ENCODE measurements at regions not wholly inside any gene's neighbourhood (a gene's known extent, or its start where the extent isn't known, plus 50 kb on each side); places are given as distances from the start of the nearest gene placed in this dataset.

DNA sequence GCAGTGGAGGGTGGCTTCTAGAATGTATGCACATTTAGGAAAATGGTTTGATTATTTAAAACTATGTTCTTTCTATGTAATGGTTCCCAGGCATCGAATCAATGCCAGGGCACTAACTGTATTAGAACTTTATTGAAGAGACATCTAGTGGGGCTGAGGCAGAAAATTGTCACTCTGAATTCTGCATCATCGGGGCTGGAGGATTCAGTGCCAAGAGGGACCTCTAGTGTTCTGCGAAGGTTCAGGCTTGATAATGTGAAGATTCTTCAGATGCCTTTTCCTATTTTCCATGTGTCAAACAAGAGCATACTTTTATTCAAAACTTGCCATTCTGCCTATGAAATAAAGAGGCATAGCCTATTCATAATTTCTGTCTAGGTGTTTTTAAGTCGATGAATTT is 146.3 kb downstream of the CAND1 start:
- Histone ChIP-seq H3K9ac (ENCODE audit: low read depth, low read length) (no peak overlapping the region), H4K20me1 (ENCODE audit: insufficient read depth, low read length) (no peaks in the 10 kb centered on the region), H4K91ac (ENCODE audit: insufficient read depth, low read depth, low read length) (no peak overlapping the region), H3K4me1 (ENCODE audit: control insufficient read depth, insufficient read depth, low read length) (peaks cover 2% of the 10 kb centered on the region; the same call in 1 of the 2 replicates), H3K4me3 (ENCODE audit: insufficient read depth, low read depth, low read length) (no peak overlapping the region), H3K36me3 (ENCODE audit: control insufficient read depth, insufficient read depth, low read length) (no peaks in the 10 kb centered on the region), H2AFZ (replicated peaks; ENCODE audit: low read length, poor library complexity) (no peak overlapping the region), H4K8ac (ENCODE audit: low read depth in 2 of 2, low read length in 2 of 2) (no peak overlapping the region), H4K5ac (ENCODE audit: low read depth, low read length) (no peak overlapping the region), H2BK20ac (ENCODE audit: low read depth, low read length) (no peak overlapping the region), H3K18ac (ENCODE audit: low read depth, low read length) (no peak overlapping the region), H3K56ac (ENCODE audit: extremely low read depth, insufficient read depth, low read length) (no peak overlapping the region), H3K9me3 (ENCODE audit: control insufficient read depth, insufficient read depth, low read length) (no peaks in the 10 kb centered on the region), H2AK9ac (replicated peaks; ENCODE audit: low read depth, low read length, poor library complexity) (no peak overlapping the region), H3K27me3 (ENCODE audit: control insufficient read depth, insufficient read depth, low read length) (no peaks in the 10 kb centered on the region; the same call in 1 of the 2 replicates), H3K14ac (replicated peaks; ENCODE audit: low read depth, low read length) (no peak overlapping the region), H3K79me1 (ENCODE audit: low read depth in 1 of 2, low read length in 2 of 2) (no peaks in the 10 kb centered on the region), H2BK5ac (ENCODE audit: low read depth, low read length, poor library complexity, severe bottlenecking) (no peak overlapping the region), H3K23ac (ENCODE audit: low read depth, low read length) (no peak overlapping the region), H2BK15ac (ENCODE audit: low read depth, low read length) (no peak overlapping the region), H3K27ac (ENCODE audit: insufficient read depth, low read length) (no peak overlapping the region), H3K4ac (ENCODE audit: low read depth, low read length) (no peak overlapping the region), H3K4me2 (ENCODE audit: low read depth, low read length) (no peak overlapping the region), H3K9me1 (ENCODE audit: insufficient read depth, low read length) (no peaks in the 10 kb centered on the region), H2BK120ac (ENCODE audit: low read depth, low read length) (no peak overlapping the region), H2AK5ac (ENCODE audit: low read depth, low read length) (no peak overlapping the region)
- no TSS peak for BruUV-seq (replicated peaks)
- TF ChIP-seq RAD21 (IDR thresholded peaks at IDR 0.05; ENCODE audit: low read length) (peak; percentile 54), RFX5 (IDR thresholded peaks at IDR 0.05; ENCODE audit: low read depth, low read length) (no peak), CEBPB (IDR thresholded peaks at IDR 0.05; ENCODE audit: low read depth, low read length) (no peak), RCOR1 (IDR thresholded peaks at IDR 0.05; ENCODE audit: insufficient replicate concordance, low read length) (no peak), MXI1 (IDR thresholded peaks at IDR 0.05; ENCODE audit: borderline replicate concordance, low read depth, low read length) (no peak), SMC3 (IDR thresholded peaks at IDR 0.05; ENCODE audit: low read depth, low read length) (peak; percentile 33; the same call in 1 of the 2 replicates), FOS (IDR thresholded peaks at IDR 0.05; ENCODE audit: low read depth, low read length) (no peak), NFE2L2 (IDR thresholded peaks at IDR 0.05; ENCODE audit: low read depth, low read length) (no peak), BHLHE40 (IDR thresholded peaks at IDR 0.05; ENCODE audit: low read depth, low read length) (no peak), MAFK (IDR thresholded peaks at IDR 0.05; ENCODE audit: low read depth, low read length) (no peak), POLR2A (IDR thresholded peaks at IDR 0.05; ENCODE audit: low read depth, low read length) (no peak)
- TF ChIP-seq, protein P1, sequence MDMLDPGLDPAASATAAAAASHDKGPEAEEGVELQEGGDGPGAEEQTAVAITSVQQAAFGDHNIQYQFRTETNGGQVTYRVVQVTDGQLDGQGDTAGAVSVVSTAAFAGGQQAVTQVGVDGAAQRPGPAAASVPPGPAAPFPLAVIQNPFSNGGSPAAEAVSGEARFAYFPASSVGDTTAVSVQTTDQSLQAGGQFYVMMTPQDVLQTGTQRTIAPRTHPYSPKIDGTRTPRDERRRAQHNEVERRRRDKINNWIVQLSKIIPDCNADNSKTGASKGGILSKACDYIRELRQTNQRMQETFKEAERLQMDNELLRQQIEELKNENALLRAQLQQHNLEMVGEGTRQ (IDR thresholded peaks at IDR 0.05; ENCODE audit: low read depth, low read length): no peak
- TF ChIP-seq, protein P2, sequence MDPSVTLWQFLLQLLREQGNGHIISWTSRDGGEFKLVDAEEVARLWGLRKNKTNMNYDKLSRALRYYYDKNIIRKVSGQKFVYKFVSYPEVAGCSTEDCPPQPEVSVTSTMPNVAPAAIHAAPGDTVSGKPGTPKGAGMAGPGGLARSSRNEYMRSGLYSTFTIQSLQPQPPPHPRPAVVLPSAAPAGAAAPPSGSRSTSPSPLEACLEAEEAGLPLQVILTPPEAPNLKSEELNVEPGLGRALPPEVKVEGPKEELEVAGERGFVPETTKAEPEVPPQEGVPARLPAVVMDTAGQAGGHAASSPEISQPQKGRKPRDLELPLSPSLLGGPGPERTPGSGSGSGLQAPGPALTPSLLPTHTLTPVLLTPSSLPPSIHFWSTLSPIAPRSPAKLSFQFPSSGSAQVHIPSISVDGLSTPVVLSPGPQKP (IDR thresholded peaks at IDR 0.05; ENCODE audit: borderline replicate concordance, low read depth, low read length): no peak
- TF ChIP-seq, protein P3, sequence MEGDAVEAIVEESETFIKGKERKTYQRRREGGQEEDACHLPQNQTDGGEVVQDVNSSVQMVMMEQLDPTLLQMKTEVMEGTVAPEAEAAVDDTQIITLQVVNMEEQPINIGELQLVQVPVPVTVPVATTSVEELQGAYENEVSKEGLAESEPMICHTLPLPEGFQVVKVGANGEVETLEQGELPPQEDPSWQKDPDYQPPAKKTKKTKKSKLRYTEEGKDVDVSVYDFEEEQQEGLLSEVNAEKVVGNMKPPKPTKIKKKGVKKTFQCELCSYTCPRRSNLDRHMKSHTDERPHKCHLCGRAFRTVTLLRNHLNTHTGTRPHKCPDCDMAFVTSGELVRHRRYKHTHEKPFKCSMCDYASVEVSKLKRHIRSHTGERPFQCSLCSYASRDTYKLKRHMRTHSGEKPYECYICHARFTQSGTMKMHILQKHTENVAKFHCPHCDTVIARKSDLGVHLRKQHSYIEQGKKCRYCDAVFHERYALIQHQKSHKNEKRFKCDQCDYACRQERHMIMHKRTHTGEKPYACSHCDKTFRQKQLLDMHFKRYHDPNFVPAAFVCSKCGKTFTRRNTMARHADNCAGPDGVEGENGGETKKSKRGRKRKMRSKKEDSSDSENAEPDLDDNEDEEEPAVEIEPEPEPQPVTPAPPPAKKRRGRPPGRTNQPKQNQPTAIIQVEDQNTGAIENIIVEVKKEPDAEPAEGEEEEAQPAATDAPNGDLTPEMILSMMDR (conservative IDR thresholded peaks at IDR 0.05; ENCODE audit: low read depth, low read length): peak; percentile 53
- intact Hi-C loops (cut with micrococcal nuclease): loop anchor here (2.0 kb wide), 1 partner anchor 59 kb away; no protein-coding TSS in a partner anchor
- in situ Hi-C loops (cut with MboI; ENCODE audit: low sequenced_read_pairs): no loop called here
- dilution Hi-C loops (cut with HindIII; ENCODE audit: low sequenced_read_pairs, unreplicated experiment): no loop called here
- no CpG with 5 or more reads among the region's 4 CpGs for WGBS, 2 experiments (ENCODE audit: extremely low coverage in 2 of 2, insufficient read length in 1 of 2)
- DNase-seq (peak; percentile 27), ATAC-seq (ENCODE audit: low read depth) (peak; percentile 73)
- ChIA-PET CTCF (interaction anchor here (0.6 kb wide), 1 partner anchor 288 kb away, joined by 6 read pairs; no protein-coding TSS in a partner anchor), POLR2A (ENCODE audit: unreplicated experiment) (no interaction called here)
